ENCODE measurements at regions not wholly inside any gene's neighbourhood (a gene's known extent, or its start where the extent isn't known, plus 50 kb on each side); places are given as distances from the start of the nearest gene placed in this dataset.

DNA sequence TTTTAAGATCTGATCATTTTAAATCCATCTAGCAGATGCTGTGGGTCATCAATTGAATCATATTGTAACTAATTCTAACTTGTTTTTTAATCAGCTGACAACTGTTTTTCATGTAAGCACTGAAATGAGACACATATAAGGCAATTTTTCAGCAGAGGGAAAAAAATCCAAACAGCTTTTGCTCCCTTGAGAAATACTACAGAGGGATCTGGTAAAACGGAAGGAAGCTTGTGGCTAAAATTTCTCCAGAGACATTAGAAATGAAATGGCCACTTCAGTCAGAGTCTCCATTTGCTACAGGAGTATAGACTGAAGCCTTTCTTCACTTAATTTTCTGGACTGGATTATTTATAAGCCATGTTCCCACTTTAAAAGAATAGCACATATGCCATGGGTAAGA is 385.9 kb downstream of the MAN2A1 start:
- H3K9me3 ChIP-seq (ENCODE audit: severe bottlenecking): no peaks in the 10 kb centered on the region
- TF ChIP-seq, protein P1, sequence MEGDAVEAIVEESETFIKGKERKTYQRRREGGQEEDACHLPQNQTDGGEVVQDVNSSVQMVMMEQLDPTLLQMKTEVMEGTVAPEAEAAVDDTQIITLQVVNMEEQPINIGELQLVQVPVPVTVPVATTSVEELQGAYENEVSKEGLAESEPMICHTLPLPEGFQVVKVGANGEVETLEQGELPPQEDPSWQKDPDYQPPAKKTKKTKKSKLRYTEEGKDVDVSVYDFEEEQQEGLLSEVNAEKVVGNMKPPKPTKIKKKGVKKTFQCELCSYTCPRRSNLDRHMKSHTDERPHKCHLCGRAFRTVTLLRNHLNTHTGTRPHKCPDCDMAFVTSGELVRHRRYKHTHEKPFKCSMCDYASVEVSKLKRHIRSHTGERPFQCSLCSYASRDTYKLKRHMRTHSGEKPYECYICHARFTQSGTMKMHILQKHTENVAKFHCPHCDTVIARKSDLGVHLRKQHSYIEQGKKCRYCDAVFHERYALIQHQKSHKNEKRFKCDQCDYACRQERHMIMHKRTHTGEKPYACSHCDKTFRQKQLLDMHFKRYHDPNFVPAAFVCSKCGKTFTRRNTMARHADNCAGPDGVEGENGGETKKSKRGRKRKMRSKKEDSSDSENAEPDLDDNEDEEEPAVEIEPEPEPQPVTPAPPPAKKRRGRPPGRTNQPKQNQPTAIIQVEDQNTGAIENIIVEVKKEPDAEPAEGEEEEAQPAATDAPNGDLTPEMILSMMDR (IDR thresholded peaks at IDR 0.05; ENCODE audit: low read depth, low read length): no peak
- no peak overlapping the region for H3K27ac ChIP-seq
- no peak for DNase-seq
- no peaks in the 10 kb centered on the region; the same call in 1 of the 2 replicates for H3K36me3 ChIP-seq
- H3K4me3 ChIP-seq (ENCODE audit: low read depth, low read length): no peak overlapping the region
- H3K27me3 ChIP-seq (ENCODE audit: insufficient read depth, low read depth, severe bottlenecking): no peaks in the 10 kb centered on the region

- Histone ChIP-seq H3K9me3 (ENCODE audit: severe bottlenecking) (no peaks in the 10 kb centered on the region), H3K4me3 (ENCODE audit: low read depth, low read length) (no peak overlapping the region), H3K27ac (no peak overlapping the region), H3K27me3 (ENCODE audit: insufficient read depth, low read depth, severe bottlenecking) (no peaks in the 10 kb centered on the region), H3K36me3 (no peaks in the 10 kb centered on the region; the same call in 1 of the 2 replicates)
- TF ChIP-seq, protein P1 (IDR thresholded peaks at IDR 0.05; ENCODE audit: low read depth, low read length): no peak
- no peak for DNase-seq
Measured at GRCh38 chr5:110077147-110077546, 387.4 kb downstream of the MAN2A1 start.

DNA sequence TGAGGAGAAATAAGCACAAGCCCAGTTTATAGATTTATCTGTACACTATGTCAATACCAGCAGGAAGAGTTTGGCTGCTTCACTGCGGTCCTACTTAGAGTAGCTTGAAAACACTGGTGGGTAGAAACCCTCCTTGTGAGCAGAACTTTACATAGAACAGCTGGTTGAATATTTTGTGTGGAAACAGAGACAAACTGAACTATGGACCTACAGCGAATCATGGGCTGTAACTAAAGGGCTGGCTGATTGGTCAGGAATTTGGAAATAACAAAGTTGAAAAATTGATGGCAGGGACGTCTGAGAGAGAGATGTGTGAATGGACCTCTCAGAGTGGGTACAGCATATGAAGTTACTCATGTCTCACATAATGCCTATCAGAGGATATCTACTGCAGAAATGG is 392.5 kb downstream of the MAN2A1 start:
- no peaks in the 10 kb centered on the region for H3K27me3 ChIP-seq (ENCODE audit: insufficient read depth, low read depth, severe bottlenecking)
- H3K9me3 ChIP-seq (ENCODE audit: severe bottlenecking): no peaks in the 10 kb centered on the region
- TF ChIP-seq, protein P1 (IDR thresholded peaks at IDR 0.05; ENCODE audit: low read depth, low read length): no peak
- H3K4me3 ChIP-seq (ENCODE audit: low read depth, low read length): no peak overlapping the region
- H3K27ac ChIP-seq: no peak overlapping the region
- DNase-seq: no peak
- no peaks in the 10 kb centered on the region for H3K36me3 ChIP-seq

DNA sequence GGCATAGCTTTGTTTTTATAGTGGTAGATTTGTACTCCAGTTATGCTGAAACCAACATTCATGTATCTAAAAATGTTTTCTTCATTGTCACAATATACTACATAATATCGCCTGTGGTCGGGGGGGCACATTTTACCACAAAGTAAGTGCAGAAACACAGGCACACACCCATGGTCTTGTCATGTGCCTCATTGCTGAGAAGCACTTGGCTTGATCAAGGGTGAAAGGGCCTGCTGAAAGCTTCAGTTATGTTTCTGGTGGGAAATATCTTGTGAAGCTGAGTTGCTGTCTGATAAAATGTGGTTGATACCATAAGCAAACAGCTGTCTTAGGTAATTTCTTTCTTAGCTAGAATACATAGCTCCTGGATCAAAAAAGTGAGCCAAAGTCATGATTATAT is 393.1 kb downstream of the MAN2A1 start:
- Histone ChIP-seq H3K27ac (no peak overlapping the region), H3K9me3 (ENCODE audit: severe bottlenecking) (no peaks in the 10 kb centered on the region), H3K4me3 (ENCODE audit: low read depth, low read length) (no peak overlapping the region), H3K27me3 (ENCODE audit: insufficient read depth, low read depth, severe bottlenecking) (no peaks in the 10 kb centered on the region), H3K36me3 (no peaks in the 10 kb centered on the region)
- TF ChIP-seq, protein P1 (IDR thresholded peaks at IDR 0.05; ENCODE audit: low read depth, low read length): no peak
- no peak for DNase-seq

DNA sequence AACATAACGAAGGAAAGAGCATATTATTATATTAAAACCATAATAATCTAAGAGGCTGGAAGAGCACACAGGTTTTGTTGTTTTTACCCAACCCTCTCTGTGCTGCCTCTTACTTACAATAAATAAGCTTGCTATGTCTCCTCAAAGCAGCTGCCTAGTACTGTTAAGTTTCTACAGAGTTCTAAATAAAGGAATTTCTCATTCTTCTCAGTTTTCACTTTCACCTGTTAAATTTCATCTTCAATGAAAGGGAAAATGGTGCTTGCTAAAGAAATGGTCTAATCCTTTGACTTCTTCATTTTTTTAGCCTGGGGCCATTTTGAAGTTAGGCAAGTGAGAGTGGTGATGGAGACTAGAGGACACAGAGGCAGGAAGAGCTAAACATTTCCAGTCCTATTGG is 396.1 kb downstream of the MAN2A1 start:
- Histone ChIP-seq H3K36me3 (no peaks in the 10 kb centered on the region), H3K27ac (no peak overlapping the region), H3K9me3 (ENCODE audit: severe bottlenecking) (no peaks in the 10 kb centered on the region), H3K4me3 (ENCODE audit: low read depth, low read length) (no peak overlapping the region), H3K27me3 (ENCODE audit: insufficient read depth, low read depth, severe bottlenecking) (no peaks in the 10 kb centered on the region)
- no peak for DNase-seq
- TF ChIP-seq, protein P1 (IDR thresholded peaks at IDR 0.05; ENCODE audit: low read depth, low read length): no peak

DNA sequence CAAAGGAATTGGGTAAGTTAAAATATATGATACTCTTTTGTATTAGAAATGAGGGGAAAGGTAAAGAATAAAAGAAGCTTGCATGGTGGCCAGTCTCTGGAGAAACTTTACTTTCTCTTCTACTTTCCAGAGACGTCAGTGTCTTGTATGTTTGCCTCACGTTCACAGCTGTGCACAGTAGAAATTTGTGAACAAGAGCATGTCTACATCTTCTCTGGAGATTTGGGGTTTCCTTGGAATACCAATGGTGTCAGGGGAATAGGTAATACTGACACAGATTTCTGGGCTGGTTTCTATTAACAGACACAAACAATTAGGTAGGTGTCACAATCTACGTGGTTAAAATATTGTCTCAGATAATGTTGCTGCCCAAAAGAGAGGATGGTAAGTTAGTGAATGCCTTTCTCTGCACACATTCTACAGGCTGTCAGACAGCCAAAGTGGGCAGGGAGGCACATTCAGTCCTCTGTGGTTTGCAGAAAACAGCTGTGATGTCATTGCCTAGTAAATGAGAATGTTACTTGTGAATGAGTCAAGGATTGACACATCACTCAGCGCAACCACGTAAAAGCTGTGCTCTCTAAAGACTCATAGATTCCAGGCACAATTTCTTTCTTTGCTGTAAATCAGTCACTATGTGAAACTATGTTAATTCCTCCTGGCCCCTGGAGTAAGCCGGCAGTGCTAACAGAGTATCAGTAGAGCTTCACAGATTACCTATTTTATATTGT is 397.1 kb downstream of the MAN2A1 start:
- no peak overlapping the region for H3K4me3 ChIP-seq (ENCODE audit: low read depth, low read length)
- no peaks in the 10 kb centered on the region for H3K27me3 ChIP-seq (ENCODE audit: insufficient read depth, low read depth, severe bottlenecking)
- no peaks in the 10 kb centered on the region for H3K36me3 ChIP-seq
- no peak overlapping the region for H3K27ac ChIP-seq
- no peak for DNase-seq
- TF ChIP-seq, protein P1 (IDR thresholded peaks at IDR 0.05; ENCODE audit: low read depth, low read length): no peak
- no peaks in the 10 kb centered on the region for H3K9me3 ChIP-seq (ENCODE audit: severe bottlenecking)
